ENCODE measurements at regions not wholly inside any gene's neighbourhood (a gene's known extent, or its start where the extent isn't known, plus 50 kb on each side); places are given as distances from the start of the nearest gene placed in this dataset.

DNA sequence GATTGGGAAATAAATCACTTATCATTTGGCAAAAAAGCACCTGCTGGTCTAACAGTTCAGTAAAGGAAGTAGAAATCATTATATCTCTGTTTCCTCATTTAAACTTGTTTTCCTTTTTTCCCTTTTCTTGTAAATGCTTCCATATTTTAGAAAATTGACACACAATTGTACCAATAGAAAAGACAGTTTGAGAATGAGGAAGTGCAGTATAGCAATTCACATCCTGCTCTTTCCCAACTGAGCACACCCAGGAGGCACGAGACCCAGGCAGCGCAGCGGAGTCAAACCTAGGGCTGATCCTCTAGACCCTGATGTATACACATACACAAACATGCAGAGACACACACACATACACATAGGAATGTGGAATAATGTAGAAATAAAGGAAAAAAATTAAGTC, 74.8 kb upstream of the PACRGL start:
- TF ChIP-seq, protein P1, sequence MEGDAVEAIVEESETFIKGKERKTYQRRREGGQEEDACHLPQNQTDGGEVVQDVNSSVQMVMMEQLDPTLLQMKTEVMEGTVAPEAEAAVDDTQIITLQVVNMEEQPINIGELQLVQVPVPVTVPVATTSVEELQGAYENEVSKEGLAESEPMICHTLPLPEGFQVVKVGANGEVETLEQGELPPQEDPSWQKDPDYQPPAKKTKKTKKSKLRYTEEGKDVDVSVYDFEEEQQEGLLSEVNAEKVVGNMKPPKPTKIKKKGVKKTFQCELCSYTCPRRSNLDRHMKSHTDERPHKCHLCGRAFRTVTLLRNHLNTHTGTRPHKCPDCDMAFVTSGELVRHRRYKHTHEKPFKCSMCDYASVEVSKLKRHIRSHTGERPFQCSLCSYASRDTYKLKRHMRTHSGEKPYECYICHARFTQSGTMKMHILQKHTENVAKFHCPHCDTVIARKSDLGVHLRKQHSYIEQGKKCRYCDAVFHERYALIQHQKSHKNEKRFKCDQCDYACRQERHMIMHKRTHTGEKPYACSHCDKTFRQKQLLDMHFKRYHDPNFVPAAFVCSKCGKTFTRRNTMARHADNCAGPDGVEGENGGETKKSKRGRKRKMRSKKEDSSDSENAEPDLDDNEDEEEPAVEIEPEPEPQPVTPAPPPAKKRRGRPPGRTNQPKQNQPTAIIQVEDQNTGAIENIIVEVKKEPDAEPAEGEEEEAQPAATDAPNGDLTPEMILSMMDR (IDR thresholded peaks at IDR 0.05): no peak
- no peak for TF ChIP-seq POLR2A (IDR thresholded peaks at IDR 0.05)
